Immature natural killer cell (primary cell): ENCODE measurements at regions not wholly inside any gene's neighbourhood (a gene's known extent, or its start where the extent isn't known, plus 50 kb on each side); places are given as distances from the start of the nearest gene placed in this dataset.

Experiments
- DNase-seq, 3 donors: peaks; one replicate each; pipeline ENCODE4 v3.0.0; 2022; ENCODE audit warnings: mixed read lengths in 1 of 3
- H3K27ac Mint-ChIP-seq, 6 donors: one replicate each; pipeline ENCODE4 v1.8.0; 2020; ENCODE audit warnings: mixed read lengths in 6 of 6, mild to moderate bottlenecking in 5 of 6, inconsistent platforms in 4 of 6, moderate library complexity in 3 of 6
- H3K27me3 Mint-ChIP-seq, 3 donors: one replicate each; pipeline ENCODE4 v1.8.0; 2020 to 2021; ENCODE audit warnings: low read depth in 3 of 3, mild to moderate bottlenecking in 3 of 3, mixed read lengths in 3 of 3, moderate library complexity in 3 of 3, inconsistent platforms in 1 of 3
- H3K36me3 Mint-ChIP-seq, 3 donors: one replicate each; pipeline ENCODE4 v1.8.0; 2020; ENCODE audit warnings: mixed read lengths in 3 of 3, inconsistent platforms in 2 of 3, mild to moderate bottlenecking in 2 of 3
- H3K4me1 Mint-ChIP-seq, 2 donors: one replicate each; pipeline ENCODE4 v1.8.0; 2020; ENCODE audit warnings: inconsistent platforms in 2 of 2, mild to moderate bottlenecking in 2 of 2, mixed read lengths in 2 of 2, moderate library complexity in 1 of 2
- H3K4me3 Mint-ChIP-seq, 5 donors: one replicate each; pipeline ENCODE4 v1.8.0; 2020; ENCODE audit warnings: mild to moderate bottlenecking in 5 of 5, mixed read lengths in 5 of 5, inconsistent platforms in 3 of 5, moderate library complexity in 3 of 5
- H3K9me3 Mint-ChIP-seq, 6 donors: one replicate each; pipeline ENCODE4 v1.8.0; 2020; ENCODE audit warnings: mild to moderate bottlenecking in 6 of 6, mixed read lengths in 6 of 6, inconsistent platforms in 4 of 6, moderate library complexity in 3 of 6

- Mint-ChIP-seq H3K27ac (no peak overlapping the region), H3K4me1 (no peaks in the 10 kb centered on the region), H3K4me3 (no peak overlapping the region), H3K27me3 (peaks cover 3 to 8% (median 6%) of the 10 kb centered on the region in 3 donors), H3K9me3 (peaks cover 0 to 1% (median 0%) of the 10 kb centered on the region in 6 donors), H3K36me3 (no peaks in the 10 kb centered on the region)
- no peak for DNase-seq
Measured at GRCh38 chr7:132045481-132045980, 489.1 kb upstream of the PODXL start.

GRCh38 chr7:132045002-132045401, 488.6 kb upstream of the PODXL start:
- Mint-ChIP-seq H3K4me3 (no peak overlapping the region), H3K36me3 (no peaks in the 10 kb centered on the region)

GRCh38 chr7:132044247-132044646, 487.8 kb upstream of the PODXL start:
- H3K27ac Mint-ChIP-seq: no peak overlapping the region
- peaks cover 3 to 6% (median 3%) of the 10 kb centered on the region in 3 donors for H3K27me3 Mint-ChIP-seq
- no peaks in the 10 kb centered on the region for H3K4me1 Mint-ChIP-seq
- no peaks in the 10 kb centered on the region for H3K36me3 Mint-ChIP-seq
- H3K9me3 Mint-ChIP-seq: peaks cover 0 to under 1% (median 0%) of the 10 kb centered on the region in 6 donors
- H3K4me3 Mint-ChIP-seq: no peak overlapping the region
- DNase-seq: no peak

More at GRCh38 chr7:132045002-132045401, 488.6 kb upstream of the PODXL start:
- no peak overlapping the region for H3K27ac Mint-ChIP-seq
- DNase-seq: no peak
- H3K27me3 Mint-ChIP-seq: peaks cover 3 to 7% (median 6%) of the 10 kb centered on the region in 3 donors
- H3K9me3 Mint-ChIP-seq: peaks cover 0 to 1% (median 0%) of the 10 kb centered on the region in 6 donors
- no peaks in the 10 kb centered on the region for H3K4me1 Mint-ChIP-seq

GRCh38 chr7:132041108-132041507, 484.7 kb upstream of the PODXL start:
- H3K4me1 Mint-ChIP-seq: no peaks in the 10 kb centered on the region
- H3K27me3 Mint-ChIP-seq: peaks cover 5 to 8% (median 6%) of the 10 kb centered on the region in 3 donors
- H3K27ac Mint-ChIP-seq: no peak overlapping the region
- H3K36me3 Mint-ChIP-seq: no peaks in the 10 kb centered on the region
- no peak for DNase-seq
- no peak overlapping the region for H3K4me3 Mint-ChIP-seq
- H3K9me3 Mint-ChIP-seq: peaks cover 0 to 2% (median 0%) of the 10 kb centered on the region in 6 donors

GRCh38 chr7:132035517-132036362, 479.3 kb upstream of the PODXL start:
- no peak for DNase-seq
- Mint-ChIP-seq H3K27ac (no peak overlapping the region), H3K4me1 (no peaks in the 10 kb centered on the region), H3K4me3 (no peak overlapping the region), H3K36me3 (no peaks in the 10 kb centered on the region), H3K27me3 (peaks cover 3 to 6% (median 5%) of the 10 kb centered on the region in 3 donors), H3K9me3 (peaks cover 0 to 3% (median 0%) of the 10 kb centered on the region in 6 donors)

GRCh38 chr7:132034748-132035416, 478.5 kb upstream of the PODXL start:
- Mint-ChIP-seq H3K4me1 (no peaks in the 10 kb centered on the region), H3K27me3 (peaks cover 5 to 6% (median 6%) of the 10 kb centered on the region in 3 donors), H3K4me3 (no peak overlapping the region), H3K36me3 (no peaks in the 10 kb centered on the region), H3K27ac (no peak overlapping the region), H3K9me3 (peaks cover 0 to 3% (median 0%) of the 10 kb centered on the region in 6 donors)
- DNase-seq: no peak

- no peak for DNase-seq
- Mint-ChIP-seq H3K27ac (no peak overlapping the region), H3K4me1 (no peaks in the 10 kb centered on the region), H3K27me3 (peaks cover 2 to 8% (median 4%) of the 10 kb centered on the region in 3 donors), H3K36me3 (no peaks in the 10 kb centered on the region), H3K4me3 (no peak overlapping the region), H3K9me3 (peaks cover 0 to 2% (median 0%) of the 10 kb centered on the region in 6 donors)
Measured at GRCh38 chr7:132030883-132031282, 474.5 kb upstream of the PODXL start.

- Mint-ChIP-seq H3K4me1 (no peaks in the 10 kb centered on the region), H3K36me3 (no peaks in the 10 kb centered on the region), H3K4me3 (no peak overlapping the region), H3K27me3 (peaks cover 2 to 8% (median 4%) of the 10 kb centered on the region in 3 donors), H3K9me3 (peaks cover 0 to 2% (median 0%) of the 10 kb centered on the region in 6 donors), H3K27ac (no peak overlapping the region)
- no peak for DNase-seq
Measured at GRCh38 chr7:132030086-132030568, 473.7 kb upstream of the PODXL start.

GRCh38 chr7:132029369-132030085, 473.1 kb upstream of the PODXL start:
- DNase-seq: no peak
- no peak overlapping the region for H3K27ac Mint-ChIP-seq
- H3K4me1 Mint-ChIP-seq: no peaks in the 10 kb centered on the region
- H3K36me3 Mint-ChIP-seq: no peaks in the 10 kb centered on the region
- H3K9me3 Mint-ChIP-seq: peaks cover 0 to 2% (median 0%) of the 10 kb centered on the region in 6 donors
- peaks cover 2 to 8% (median 4%) of the 10 kb centered on the region in 3 donors for H3K27me3 Mint-ChIP-seq
- H3K4me3 Mint-ChIP-seq: no peak overlapping the region

- H3K36me3 Mint-ChIP-seq: no peaks in the 10 kb centered on the region
- H3K4me1 Mint-ChIP-seq: no peaks in the 10 kb centered on the region
- H3K27me3 Mint-ChIP-seq: peaks cover 4 to 8% (median 6%) of the 10 kb centered on the region in 3 donors
- H3K9me3 Mint-ChIP-seq: peaks cover 0 to 1% (median 0%) of the 10 kb centered on the region in 6 donors
- no peak overlapping the region for H3K27ac Mint-ChIP-seq
- no peak for DNase-seq
- no peak overlapping the region for H3K4me3 Mint-ChIP-seq
Measured at GRCh38 chr7:132028144-132028920, 471.9 kb upstream of the PODXL start.

- Mint-ChIP-seq H3K27me3 (peaks cover 0 to 6% (median 5%) of the 10 kb centered on the region in 3 donors), H3K4me3 (no peak overlapping the region), H3K4me1 (no peaks in the 10 kb centered on the region), H3K36me3 (no peaks in the 10 kb centered on the region), H3K9me3 (peaks cover 0 to 6% (median 0%) of the 10 kb centered on the region in 6 donors), H3K27ac (no peak overlapping the region)
- DNase-seq: no peak
Measured at GRCh38 chr7:132024290-132024689, 467.9 kb upstream of the PODXL start.

- H3K9me3 Mint-ChIP-seq: peaks cover 0 to 6% (median 0%) of the 10 kb centered on the region in 6 donors
- H3K4me3 Mint-ChIP-seq: no peak overlapping the region
- peaks cover 0 to 3% (median 2%) of the 10 kb centered on the region in 3 donors for H3K27me3 Mint-ChIP-seq
- no peak overlapping the region for H3K27ac Mint-ChIP-seq
- DNase-seq: no peak
- H3K36me3 Mint-ChIP-seq: no peaks in the 10 kb centered on the region
- H3K4me1 Mint-ChIP-seq: no peaks in the 10 kb centered on the region
Measured at GRCh38 chr7:132023466-132023865, 467.0 kb upstream of the PODXL start.

GRCh38 chr7:132022188-132022587, 465.8 kb upstream of the PODXL start:
- DNase-seq: no peak
- Mint-ChIP-seq H3K4me3 (no peak overlapping the region), H3K4me1 (no peaks in the 10 kb centered on the region), H3K27ac (no peak overlapping the region), H3K27me3 (peaks cover 0 to 3% (median 2%) of the 10 kb centered on the region in 3 donors), H3K36me3 (no peaks in the 10 kb centered on the region), H3K9me3 (peaks cover 0 to 6% (median 0%) of the 10 kb centered on the region in 6 donors)
